OCI-LY3 (cell line): ENCODE measurements at regions not wholly inside any gene's neighbourhood (a gene's known extent, or its start where the extent isn't known, plus 50 kb on each side); places are given as distances from the start of the nearest gene placed in this dataset.
A peak's percentile ranks its signal among the peaks of the same experiment; 100 is the strongest.
"Not testable (repeated sequence)": the region's sequence is repeated elsewhere in the genome, so short reads cannot be mapped to it uniquely, and the experiment has no call there.

Source experiments
- H2AFZ ChIP-seq: fragments of 200-600, 300-600 bp; shearing (Covaris generic); 2 replicates; pipeline ENCODE4 v1.6.0; 2014; ENCODE audit warnings: antibody characterized with exemption, low read depth, low read length
- H3K27ac ChIP-seq: fragments of 200-600, 300-600 bp; sonication (generic); 2 replicates; pipeline ENCODE4 v1.5.1; 2014; ENCODE audit warnings: mild to moderate bottlenecking, low read length, moderate library complexity, mixed read lengths
- H3K27me3 ChIP-seq: fragments of 200-600, 300-600 bp; sonication (generic); 2 replicates; pipeline ENCODE4 v1.6.1; 2014; ENCODE audit warnings: low read depth, low read length, mixed read lengths
- H3K36me3 ChIP-seq: fragments of 200-600, 300-600 bp; sonication (generic); replicated peaks from 2 replicates; pipeline ENCODE3; 2014; ENCODE audit warnings: low read depth, low read length, mixed read lengths
- H3K4me1 ChIP-seq: fragments of 300-600, 200-600 bp; sonication (generic); 2 replicates; pipeline ENCODE4 v1.6.1; 2014; ENCODE audit warnings: low read length, mixed read lengths
- H3K4me2 ChIP-seq: fragments of 200-600, 300-600 bp; sonication (generic); 2 replicates; pipeline ENCODE4 v1.6.1; 2014; ENCODE audit warnings: low read length, mixed read lengths
- H3K4me3 ChIP-seq: fragments of 300-600, 200-600 bp; sonication (generic); 2 replicates; pipeline ENCODE4 v1.5.1; 2014; ENCODE audit warnings: antibody characterized with exemption, mild to moderate bottlenecking, low read length, moderate library complexity
- H3K79me2 ChIP-seq: fragments of 300-600, 200-600 bp; shearing (Covaris generic); 2 replicates; pipeline ENCODE4 v1.6.1; 2014; ENCODE audit warnings: mild to moderate bottlenecking, low read length, mixed read lengths
- H3K9ac ChIP-seq: fragments of 300-600, 200-600 bp; shearing (Covaris generic); 2 replicates; pipeline ENCODE4 v1.6.0; 2014; ENCODE audit warnings: mild to moderate bottlenecking, low read length, moderate library complexity
- H3K9me3 ChIP-seq: fragments of 200-600, 300-600 bp; shearing (Covaris generic); 2 replicates; pipeline ENCODE4 v1.6.1; 2014; ENCODE audit warnings: low read length, mixed read lengths; ENCODE audit not compliant: insufficient read depth
- H4K20me1 ChIP-seq: fragments of 200-600, 300-600 bp; sonication (generic); 2 replicates; pipeline ENCODE4 v1.6.1; 2016; ENCODE audit warnings: low read length, mixed read lengths; ENCODE audit not compliant: insufficient read depth
- CTCF ChIP-seq: fragments of 200-600, 300-600 bp; sonication (generic); IDR thresholded peaks from 2 replicates; pipeline ENCODE4 v1.5.1; 2014; ENCODE audit warnings: antibody characterized with exemption, low read length, low read depth
- EZH2phosphoT487 ChIP-seq: fragments of 200-600 bp; shearing (Covaris generic); IDR thresholded peaks from 2 replicates; pipeline ENCODE4 v1.6.1; 2018; ENCODE audit warnings: antibody characterized with exemption, mixed run types, low read depth

GRCh38 chr3:163518065-163518464 lies 1560.2 kb downstream of the SI start:
- H3K9ac ChIP-seq, result no peak overlapping the region
- no peak overlapping the region for H2AFZ ChIP-seq
- no peak overlapping the region for H3K27ac ChIP-seq
- TF ChIP-seq CTCF (no peak), EZH2phosphoT487 (no peak)
- H4K20me1 ChIP-seq, result no peaks in the 10 kb centered on the region
- peaks cover 2% of the 10 kb centered on the region for H3K4me1 ChIP-seq
- no peaks in the 10 kb centered on the region for H3K36me3 ChIP-seq
- no peak overlapping the region for H3K4me2 ChIP-seq
- no peak overlapping the region for H3K4me3 ChIP-seq
- H3K9me3 ChIP-seq, result no peaks in the 10 kb centered on the region
- no peaks in the 10 kb centered on the region for H3K27me3 ChIP-seq
- no peaks in the 10 kb centered on the region for H3K79me2 ChIP-seq

- H3K36me3 ChIP-seq, result no peaks in the 10 kb centered on the region
- no peaks in the 10 kb centered on the region for H3K79me2 ChIP-seq
- no peaks in the 10 kb centered on the region for H3K27me3 ChIP-seq
- 0 out of 2 replicates have a peak overlapping the region, but pooled peaks have one; percentile 9 for H2AFZ ChIP-seq
- H3K9ac ChIP-seq, result no peak overlapping the region
- no peak overlapping the region for H3K4me2 ChIP-seq
- H3K4me1 ChIP-seq, result no peaks in the 10 kb centered on the region
- no peak overlapping the region for H3K4me3 ChIP-seq
- no peak for TF ChIP-seq EZH2phosphoT487
- no peak for TF ChIP-seq CTCF
- no peak overlapping the region for H3K27ac ChIP-seq
- H4K20me1 ChIP-seq, result no peaks in the 10 kb centered on the region
- H3K9me3 ChIP-seq, result no peaks in the 10 kb centered on the region
These were observed 1565.1 kb downstream of the SI start for GRCh38 chr3:163513149-163513657.

- Histone ChIP-seq H3K36me3 (no peaks in the 10 kb centered on the region), H3K4me2 (no peak overlapping the region), H3K4me3 (no peak overlapping the region), H3K27me3 (no peaks in the 10 kb centered on the region), H2AFZ (no peak overlapping the region), H4K20me1 (no peaks in the 10 kb centered on the region), H3K9me3 (no peaks in the 10 kb centered on the region), H3K27ac (no peak overlapping the region), H3K4me1 (no peaks in the 10 kb centered on the region), H3K9ac (no peak overlapping the region), H3K79me2 (no peaks in the 10 kb centered on the region)
- TF ChIP-seq CTCF (no peak), EZH2phosphoT487 (no peak)
These were observed 1570.1 kb downstream of the SI start for GRCh38 chr3:163508206-163508605.

GRCh38 chr3:163504974-163505373 lies 1573.3 kb downstream of the SI start:
- no peak for TF ChIP-seq CTCF
- no peak for TF ChIP-seq EZH2phosphoT487
- Histone ChIP-seq H3K9me3 (no peaks in the 10 kb centered on the region), H3K4me2 (no peak overlapping the region), H2AFZ (no peak overlapping the region), H3K4me1 (peaks cover 7% of the 10 kb centered on the region), H3K79me2 (no peaks in the 10 kb centered on the region), H4K20me1 (no peaks in the 10 kb centered on the region), H3K9ac (no peak overlapping the region), H3K36me3 (no peaks in the 10 kb centered on the region), H3K27ac (no peak overlapping the region), H3K27me3 (no peaks in the 10 kb centered on the region), H3K4me3 (no peak overlapping the region)

- not testable (repeated sequence) for H3K4me3 ChIP-seq, H3K4me2 ChIP-seq, H3K36me3 ChIP-seq, H3K9me3 ChIP-seq, H3K27me3 ChIP-seq, H3K9ac ChIP-seq, H3K79me2 ChIP-seq, H4K20me1 ChIP-seq, H3K27ac ChIP-seq, H2AFZ ChIP-seq, H3K4me1 ChIP-seq
These were observed 1578.5 kb downstream of the SI start for GRCh38 chr3:163499736-163500219.

GRCh38 chr3:163498842-163499735 lies 1579.2 kb downstream of the SI start:
- H3K4me3 ChIP-seq, H3K27me3 ChIP-seq, H3K4me2 ChIP-seq, H4K20me1 ChIP-seq, H3K36me3 ChIP-seq, H3K27ac ChIP-seq, H3K4me1 ChIP-seq, H3K79me2 ChIP-seq, H2AFZ ChIP-seq, H3K9ac ChIP-seq, H3K9me3 ChIP-seq: not testable (repeated sequence)
